GM21619 (cell line): ENCODE measurements at regions not wholly inside any gene's neighbourhood (a gene's known extent, or its start where the extent isn't known, plus 50 kb on each side); places are given as distances from the start of the nearest gene placed in this dataset.

ENCODE experiments used
- ATAC-seq: cut with Tn5 transposase; IDR thresholded peaks from one replicate; pipeline ENCODE4 v1.9.1; 2021; ENCODE audit not compliant: unreplicated experiment

DNA sequence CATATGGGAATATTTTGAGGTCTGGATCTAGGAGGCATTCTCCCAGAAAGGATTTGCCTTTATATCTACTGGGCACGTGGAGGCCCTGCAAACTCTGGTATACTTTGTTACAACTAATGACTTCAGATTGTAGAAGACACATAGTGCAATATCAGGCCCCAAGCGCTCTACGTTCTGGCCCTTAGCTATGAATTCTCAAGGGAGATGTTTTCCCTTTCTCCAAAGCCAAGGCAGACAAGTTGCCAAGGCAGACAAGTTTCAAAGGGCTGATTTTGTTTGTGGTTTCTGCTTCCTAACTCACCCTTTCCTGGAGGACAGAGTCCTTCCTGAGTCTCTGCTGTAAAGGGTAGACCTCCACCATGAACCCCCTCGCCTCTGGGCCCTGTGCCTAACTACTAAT is 99.4 kb upstream of the CTTNBP2 start:
- ATAC-seq = no peak

DNA sequence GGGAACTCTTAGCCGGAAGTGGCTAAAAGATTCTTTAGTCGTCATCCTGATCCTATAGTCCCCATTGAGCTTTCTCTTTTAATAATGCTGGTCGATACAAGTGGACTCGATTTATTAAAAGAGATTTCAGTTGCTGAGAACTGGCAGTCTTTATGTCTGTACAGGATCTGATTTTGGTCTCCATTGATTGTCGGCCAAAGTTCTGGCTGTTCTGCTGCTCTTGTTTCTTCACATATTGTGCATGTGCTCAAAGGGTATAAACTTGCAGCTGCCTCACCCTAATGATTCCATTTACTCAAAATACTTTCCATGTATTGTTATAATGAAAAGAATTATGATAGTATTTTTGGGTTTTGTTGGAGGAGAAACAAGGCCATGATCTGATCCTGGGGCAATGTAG is 100.7 kb upstream of the CTTNBP2 start:
- no peak for ATAC-seq

DNA sequence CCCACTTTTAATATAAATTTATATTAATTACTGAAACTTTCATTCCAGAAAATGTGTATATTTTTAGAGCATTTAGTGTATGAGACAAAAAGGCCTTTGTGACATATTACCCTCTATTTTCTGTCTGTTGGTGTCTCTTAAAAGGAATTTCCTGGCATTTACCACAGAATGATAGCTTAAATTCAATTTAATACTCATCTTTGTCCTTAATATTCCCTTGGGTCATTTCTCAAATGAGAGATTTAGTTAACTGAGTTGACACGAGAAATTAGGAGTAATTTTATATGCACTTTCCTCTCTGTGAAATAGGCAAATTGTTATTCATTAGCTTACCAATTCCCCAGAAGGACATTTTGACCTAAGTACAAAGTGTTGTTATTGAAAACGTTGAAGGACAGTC is 101.7 kb upstream of the CTTNBP2 start:
- ATAC-seq = no peak

DNA sequence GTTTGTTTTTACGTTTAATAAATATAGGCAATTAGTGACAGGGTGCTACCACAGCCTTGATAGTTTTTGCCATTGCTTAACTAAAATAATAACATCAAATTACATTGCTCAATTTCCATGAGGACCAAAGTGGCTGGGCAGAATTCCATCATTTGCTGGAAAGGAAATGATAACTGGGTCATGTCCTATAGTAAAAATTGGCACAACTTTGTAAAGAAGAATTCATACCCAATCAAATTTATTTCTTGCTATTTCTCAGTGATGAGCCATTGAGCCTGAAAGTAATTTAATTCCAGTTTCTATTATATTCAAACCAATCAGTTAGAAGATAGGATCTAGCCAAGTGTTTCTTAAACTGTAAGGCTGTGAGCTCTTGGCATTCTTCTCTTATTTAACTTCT is 102.2 kb upstream of the CTTNBP2 start:
- no peak for ATAC-seq

DNA sequence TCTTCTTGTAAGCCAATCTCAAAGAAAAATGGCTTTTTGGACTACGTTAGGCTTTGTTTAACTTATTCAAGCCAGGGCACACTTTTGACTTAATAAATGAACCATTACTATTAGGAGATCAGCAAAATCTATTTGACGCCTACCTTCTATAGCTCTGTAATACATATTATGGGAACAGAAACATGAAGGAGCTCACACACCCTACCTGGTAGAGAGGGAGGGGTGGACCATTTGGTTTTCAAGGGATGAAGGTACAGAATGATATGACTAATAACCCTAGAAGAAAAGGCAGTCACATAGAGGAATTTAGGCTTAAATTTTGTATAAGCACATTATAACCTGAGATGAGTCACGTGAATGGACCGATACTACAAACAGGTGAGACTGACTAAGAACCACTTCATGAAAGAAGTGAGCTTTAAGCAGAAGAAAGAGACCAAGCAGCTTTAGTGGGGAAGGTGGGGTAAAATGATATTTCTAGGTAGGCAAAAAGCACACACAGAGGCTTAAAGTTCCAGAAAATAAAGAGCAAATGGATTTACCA is 106.8 kb upstream of the CTTNBP2 start:
- no peak for ATAC-seq

DNA sequence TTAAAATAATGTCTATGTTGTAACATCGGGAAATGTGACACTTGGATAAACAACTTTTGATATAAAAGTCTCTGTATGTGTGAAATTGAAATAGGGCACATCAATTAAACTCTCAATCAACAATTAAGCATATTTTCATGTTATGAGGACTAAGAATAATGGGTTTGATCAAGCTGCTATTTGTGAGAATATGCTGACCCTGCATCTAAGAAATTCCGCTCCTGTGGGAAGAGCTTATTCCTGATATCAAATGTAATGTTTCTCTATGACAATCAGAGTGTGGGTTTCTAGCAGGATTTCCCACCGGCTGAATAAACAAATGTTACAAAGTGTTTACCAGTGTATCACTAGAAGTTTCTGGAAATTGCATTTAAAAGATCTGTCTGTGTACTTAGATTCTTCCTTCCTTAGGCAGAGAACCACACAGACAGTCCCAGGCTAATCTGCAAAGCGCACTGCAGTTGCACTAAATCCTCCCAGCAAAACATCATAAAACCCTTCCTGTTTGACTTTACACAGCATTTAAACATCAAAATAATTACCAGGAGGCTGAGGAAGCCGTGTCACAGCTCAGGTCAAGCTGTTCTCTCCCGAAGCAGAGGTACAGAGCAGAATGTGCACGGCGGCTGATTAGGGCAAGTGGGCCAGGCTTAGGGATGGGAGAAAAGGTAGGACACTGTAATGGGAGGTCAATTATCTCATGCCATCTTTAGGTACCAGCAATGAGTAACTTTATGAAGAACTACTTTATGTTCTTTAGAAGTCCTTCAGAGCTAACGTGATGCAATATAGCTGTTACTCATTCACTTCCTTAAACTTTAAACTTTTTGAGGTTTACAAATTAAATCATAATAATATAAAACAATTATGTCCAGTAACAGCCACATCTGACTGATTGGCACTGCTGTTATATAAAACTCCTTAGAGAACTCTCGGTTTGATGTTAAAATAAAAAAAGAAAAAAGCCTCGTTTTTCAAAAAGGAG is 109.1 kb upstream of the CTTNBP2 start:
- no peak for ATAC-seq

DNA sequence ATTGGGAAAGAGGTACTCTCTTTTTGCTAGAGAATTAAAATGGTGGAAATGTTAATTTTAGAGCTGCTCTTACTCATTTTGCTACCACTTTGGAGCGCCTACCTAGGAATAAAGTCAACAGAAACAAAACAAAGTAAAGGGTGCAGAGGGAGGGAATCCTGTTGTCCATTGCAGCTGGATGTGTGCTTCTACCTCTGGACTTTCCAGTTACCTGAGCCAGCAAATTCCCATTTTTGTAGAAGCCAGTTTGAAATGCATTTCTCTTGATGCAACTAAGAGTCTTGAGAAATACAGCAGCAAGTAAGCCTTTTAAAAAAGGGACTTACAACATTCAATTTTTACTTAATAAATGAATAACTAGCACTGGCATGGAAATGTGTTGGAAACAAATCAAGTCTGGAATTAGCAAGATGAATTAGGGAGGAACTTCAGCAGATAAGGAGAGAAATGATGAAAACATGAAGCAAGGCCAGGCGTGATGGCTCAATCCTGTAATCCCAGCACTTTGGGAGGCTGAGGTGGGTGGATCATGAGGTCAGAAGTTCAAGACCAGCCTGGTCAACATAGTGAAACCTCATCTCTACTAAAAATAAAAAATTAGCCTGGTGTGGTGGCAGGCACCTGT is 113.5 kb upstream of the CTTNBP2 start:
- ATAC-seq = no peak

DNA sequence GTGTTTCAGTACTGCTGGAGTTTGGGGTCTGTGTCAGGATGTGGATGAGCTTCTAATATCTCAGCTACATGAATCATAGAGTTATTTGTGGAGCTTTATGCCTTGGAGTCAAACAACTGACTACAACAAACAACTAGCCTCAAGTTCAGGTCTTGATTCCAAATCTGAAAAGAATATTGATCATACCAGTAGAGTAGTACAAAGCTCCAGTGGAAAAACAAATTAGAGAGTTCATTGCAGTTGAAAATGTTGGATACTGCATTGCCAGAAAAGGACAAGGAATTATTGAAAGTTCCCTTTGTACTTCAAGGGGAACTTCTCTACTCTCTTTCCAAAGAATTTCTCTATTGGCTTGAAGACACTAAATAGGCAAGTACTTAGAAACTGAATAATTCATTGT is 117.6 kb upstream of the CTTNBP2 start:
- ATAC-seq = no peak

DNA sequence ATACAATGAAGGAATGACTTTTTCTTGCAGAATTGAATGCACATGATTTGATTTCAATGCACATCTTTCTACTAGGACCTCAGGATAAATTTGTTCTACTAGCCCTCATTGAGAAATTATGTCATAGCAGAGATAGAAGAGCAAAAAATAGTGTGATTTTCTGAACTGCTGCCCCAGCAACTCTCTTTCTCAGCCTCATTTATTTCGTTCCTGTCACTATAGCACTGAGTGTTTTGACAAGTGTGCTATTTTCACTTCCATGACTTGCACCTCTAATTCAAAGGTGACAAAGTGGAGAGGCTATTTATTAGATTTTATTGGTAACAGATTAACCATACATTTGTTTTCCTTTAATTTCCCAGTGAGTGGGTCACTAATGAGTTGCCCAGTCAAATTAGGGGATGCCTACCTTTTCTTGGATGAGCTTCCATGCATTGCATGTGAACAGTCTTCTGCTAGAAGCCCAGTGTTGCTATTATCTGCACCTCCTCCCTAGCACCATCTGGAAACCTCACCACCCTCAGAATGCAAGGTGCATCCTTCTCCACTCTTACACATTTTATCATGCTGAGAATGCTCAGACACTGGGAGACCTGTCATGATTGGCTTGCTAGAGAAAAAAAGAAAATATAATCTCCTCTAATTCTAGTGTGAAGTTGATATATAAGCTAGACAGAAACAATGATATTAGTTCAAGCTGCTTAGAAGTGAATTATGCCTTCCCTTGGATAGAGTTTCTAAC is 119.6 kb upstream of the CTTNBP2 start:
- ATAC-seq = no peak

DNA sequence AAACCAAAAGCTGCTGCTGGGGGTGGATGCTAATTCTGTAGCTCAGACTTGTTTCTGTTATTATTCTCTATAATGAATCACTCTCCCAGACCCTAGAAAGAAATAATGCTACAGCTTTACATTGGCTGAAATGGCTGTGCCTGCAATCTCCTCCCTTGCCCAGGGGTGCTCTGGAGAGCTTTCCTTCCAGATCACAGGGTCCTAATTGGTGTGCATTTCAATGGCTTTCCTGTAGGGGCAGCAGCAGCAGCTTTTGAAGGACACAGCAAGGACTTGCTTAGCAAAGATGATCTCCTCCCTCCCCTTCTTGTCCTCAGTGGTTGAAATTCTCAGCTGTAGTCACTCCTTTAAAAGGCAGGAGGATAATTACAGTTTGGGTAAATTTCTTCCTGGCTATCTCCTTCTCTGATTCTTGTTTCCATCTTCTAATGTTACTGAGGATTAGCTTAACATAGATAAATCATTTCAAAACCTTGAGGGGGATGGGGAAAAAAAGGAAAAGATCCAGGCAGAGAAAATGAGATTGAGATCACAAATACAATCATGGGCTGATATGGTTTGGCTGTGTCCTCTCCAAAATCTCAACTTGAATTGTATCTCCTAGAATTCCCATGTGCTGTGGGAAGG is 120.2 kb upstream of the CTTNBP2 start:
- peak; percentile 96 for ATAC-seq

DNA sequence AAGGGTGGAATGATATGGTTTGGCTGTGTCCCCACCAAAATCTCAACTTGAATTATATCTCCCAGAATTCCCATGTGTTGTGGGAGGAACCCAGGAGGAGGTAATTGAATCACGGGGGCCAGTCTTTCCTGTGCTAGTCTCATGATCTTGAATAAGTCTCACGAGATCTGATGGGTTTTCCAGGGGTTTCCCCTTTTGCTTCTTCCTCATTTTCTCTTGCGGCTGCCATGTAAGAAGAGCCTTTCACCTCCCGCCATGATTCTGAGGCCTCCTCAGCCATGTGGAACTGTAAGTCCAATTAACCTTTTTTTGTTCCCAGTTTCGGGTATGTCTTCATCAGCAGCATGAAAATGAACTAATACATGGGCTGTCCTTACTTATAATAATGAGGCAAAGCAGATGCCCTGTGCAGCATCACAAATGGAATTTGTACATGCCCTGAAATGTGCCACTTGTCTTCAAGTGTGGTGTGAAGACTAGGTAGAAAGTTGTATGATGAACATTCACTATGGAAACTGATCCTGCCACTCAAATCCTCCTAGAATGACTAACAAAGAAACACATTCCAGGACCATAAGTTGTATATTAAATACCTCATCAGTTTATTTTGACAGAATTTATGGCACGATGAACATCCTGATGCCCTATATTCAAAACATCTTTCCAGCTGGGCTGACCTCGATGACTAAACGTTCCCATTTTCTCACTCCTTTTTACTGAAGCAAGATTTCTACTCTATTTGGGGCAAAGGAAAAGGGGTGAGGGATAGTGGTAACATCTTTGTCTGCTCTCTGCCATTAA is 122.8 kb upstream of the CTTNBP2 start:
- ATAC-seq = no peak

DNA sequence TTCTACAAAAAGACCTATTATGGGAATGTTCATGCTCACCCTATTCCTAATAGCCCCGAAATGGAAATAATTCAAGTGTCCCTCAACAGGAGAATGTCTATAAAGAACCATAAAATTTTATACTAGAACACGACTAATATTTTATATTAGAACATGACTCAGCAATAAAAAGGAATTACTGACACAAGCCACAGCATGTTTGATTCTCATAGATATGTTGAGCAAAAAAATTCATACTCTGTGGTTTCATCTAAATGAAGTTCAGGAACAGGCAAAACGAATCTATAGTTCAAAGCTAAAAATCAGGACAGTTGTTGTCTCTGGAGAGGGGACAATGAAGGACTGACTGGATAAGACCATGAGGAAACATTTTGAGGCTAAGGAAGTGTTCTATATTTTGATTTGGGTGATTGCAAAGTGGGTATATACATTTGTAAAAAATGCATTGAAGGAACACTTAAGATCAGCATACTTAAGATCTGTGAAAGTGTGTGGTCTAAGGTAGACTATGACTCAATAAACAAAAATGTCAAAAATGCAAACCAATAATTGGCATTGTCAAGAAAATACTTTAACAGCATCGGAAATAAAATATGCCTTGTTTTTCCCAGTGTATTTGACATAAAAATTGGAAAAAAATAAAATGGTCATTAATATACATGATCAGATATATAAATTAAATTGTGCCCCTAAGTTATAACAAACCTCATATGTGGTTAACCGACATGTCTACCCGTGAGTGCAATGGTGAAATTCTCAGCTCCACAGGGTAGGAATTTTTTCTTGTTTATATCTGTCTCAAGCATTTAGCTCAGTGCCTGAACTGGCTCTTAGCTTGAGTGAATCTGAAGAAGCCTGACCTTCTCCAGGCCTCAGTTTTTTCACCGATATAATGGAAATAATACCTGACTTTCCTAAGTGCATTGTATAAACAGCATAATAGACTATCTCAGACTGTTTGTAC is 124.9 kb upstream of the CTTNBP2 start:
- ATAC-seq = no peak

DNA sequence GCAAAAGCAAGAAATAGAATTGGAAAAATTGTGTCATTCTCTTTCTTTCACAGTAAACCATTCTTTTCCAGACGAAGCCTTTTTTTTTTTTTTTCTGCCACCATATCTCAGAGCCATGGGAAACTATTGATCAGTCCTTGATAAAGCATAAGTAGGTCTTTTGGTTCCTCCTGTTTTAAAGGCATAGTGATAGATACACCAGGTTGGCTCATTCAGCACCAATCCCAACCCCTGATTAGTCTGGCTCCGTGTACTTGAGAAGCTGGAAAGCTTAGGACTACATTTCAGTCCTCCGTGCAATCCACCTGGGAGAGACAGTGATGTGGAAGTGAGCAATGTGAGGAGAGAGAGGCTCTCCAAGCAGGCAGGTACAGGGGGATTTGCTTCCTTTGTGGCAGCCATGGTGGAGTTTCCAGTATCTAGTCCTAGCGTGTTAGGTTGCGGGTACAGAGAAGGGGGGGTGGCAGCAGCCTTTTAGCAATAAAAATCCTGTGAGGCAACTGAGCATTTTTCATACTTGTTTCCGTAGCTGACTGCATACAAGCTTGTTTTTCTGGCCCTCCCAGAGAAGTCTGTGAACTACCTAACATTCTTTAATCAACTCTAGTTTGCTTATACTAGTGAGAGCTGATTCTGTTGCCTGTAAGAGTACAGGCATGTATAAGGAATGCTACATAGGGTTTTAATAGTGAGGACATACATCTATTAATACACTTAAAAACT is 127.4 kb upstream of the CTTNBP2 start:
- no peak for ATAC-seq

DNA sequence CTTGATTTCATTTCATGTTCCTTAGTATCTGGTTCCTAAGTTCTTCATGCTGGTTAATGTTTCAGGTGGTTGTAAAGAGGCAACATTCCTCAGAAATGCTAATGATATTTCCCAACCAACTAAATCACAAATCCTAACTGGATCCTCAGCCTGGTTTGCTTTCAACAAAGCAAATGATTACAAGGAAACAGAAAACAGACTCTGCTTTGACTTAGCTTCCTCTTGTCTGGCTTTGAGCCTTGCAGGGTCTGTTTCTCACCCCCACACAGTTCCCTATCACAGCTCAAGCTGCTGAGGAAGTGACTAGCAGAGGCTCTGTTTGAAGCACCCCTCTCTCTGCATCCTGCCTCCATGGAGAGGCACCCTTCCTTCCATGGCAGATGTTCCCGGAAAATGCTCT is 130.2 kb upstream of the CTTNBP2 start:
- no peak for ATAC-seq

DNA sequence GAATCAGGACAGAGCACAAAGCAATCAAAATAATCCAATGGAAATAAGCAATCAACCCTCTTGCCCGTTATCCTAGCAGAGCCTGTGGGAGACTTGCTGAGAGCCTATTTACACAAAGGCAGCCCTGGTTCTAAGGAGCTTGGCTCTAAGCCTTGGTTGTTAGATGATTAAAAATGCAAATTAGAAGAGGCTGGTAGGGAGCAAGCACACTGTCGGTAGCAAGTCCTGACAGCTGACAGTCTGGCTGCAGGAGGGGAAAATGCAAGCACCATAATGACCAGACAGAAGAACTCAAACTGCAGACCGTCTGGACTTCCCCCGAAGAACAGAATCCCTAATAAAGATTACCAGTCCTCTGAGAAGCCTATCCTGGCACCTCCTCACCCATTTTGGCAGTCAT is 131.8 kb upstream of the CTTNBP2 start:
- no peak for ATAC-seq

DNA sequence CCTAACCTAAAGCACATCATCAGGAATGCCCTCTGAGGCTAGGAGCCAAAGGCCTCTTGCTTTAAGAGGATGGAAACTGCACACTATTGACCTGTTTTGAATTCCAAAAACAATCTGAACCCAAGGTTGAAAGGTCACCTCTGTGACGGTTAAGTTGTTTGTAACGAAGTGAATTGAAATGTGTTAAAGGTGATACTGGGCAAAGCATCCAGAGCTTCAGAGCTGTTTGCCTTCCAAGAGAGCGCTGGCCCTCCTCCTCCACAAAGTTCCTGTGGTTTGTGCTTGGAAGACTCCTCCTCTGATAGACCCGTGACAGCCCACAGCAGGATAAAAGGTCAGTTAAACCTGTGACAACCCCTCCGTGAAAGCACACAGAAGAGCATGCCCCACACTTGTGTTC is 133.7 kb upstream of the CTTNBP2 start:
- ATAC-seq = no peak

DNA sequence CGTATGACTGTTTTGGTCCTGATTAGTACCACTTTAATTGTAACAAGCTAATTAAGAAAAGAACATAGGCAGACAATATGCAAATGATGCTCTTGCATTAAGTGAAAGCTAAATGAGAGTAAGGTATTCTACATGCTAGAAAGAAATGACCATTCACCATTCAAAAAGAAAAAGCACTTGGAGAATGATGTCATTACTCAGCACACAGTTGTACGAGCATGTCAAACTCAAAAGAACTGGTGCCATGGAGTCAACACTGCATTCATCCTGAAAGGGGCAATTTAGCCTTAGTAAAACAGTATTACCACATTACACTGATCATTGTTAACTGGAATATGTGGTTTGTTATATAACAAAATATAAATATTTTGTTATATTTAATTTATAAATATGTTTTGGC is 136.2 kb upstream of the CTTNBP2 start:
- ATAC-seq = no peak

DNA sequence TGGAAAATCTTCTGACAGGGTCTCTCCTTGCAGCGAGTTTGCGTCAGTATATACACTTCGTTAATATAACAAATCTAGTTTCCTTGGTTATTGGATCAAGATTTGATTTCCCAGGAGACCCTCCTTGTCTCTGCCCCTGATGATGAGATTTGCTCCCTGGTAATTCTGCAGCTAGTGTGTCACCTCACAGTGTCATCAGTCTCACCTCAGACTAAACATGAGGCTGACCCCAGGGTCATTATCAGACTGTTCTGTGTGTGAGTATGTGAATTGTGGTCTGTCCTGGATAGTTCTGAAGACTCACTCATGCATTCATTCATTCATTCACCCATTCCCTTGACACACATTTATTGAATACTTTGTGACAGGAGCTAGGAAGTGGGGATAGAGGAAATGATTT is 138.4 kb upstream of the CTTNBP2 start:
- no peak for ATAC-seq
